ENCODE measurements at regions not wholly inside any gene's neighbourhood (a gene's known extent, or its start where the extent isn't known, plus 50 kb on each side); places are given as distances from the start of the nearest gene placed in this dataset.
"Not testable (repeated sequence)": the region's sequence is repeated elsewhere in the genome, so short reads cannot be mapped to it uniquely, and the experiment has no call there.

GRCh38 chr2:198285216-198285615 is 480.8 kb downstream of the PLCL1 start:
- Histone ChIP-seq H3K27me3 (ENCODE audit: control insufficient read depth in 2 of 2, insufficient read depth in 1 of 2, low read length in 1 of 2) (peaks cover 0 to 8% of the 10 kb centered on the region in 2 donors), H3K27ac (ENCODE audit: low read depth in 1 of 2, low read length in 1 of 2) (no peak overlapping the region), H3K9me3 (ENCODE audit: control insufficient read depth in 2 of 2, insufficient read depth in 1 of 2, low read length in 1 of 2) (no peaks in the 10 kb centered on the region), H3K4me1 (ENCODE audit: control insufficient read depth in 2 of 2, insufficient read depth in 2 of 2, low read length in 2 of 2) (no peaks in the 10 kb centered on the region), H3K4me3 (ENCODE audit: low read length in 2 of 2) (no peak overlapping the region), H3K36me3 (ENCODE audit: control insufficient read depth in 2 of 2, insufficient read depth in 2 of 2, low read length in 1 of 2) (no peaks in the 10 kb centered on the region)
- no peak for DNase-seq (ENCODE audit: low read depth in 6 of 9, low spot score in 9 of 9)
- 88% methylated on average over 5 of the region's 5 CpGs for WGBS

GRCh38 chr2:198283146-198283545 is 478.8 kb downstream of the PLCL1 start:
- 88% methylated on average over 2 of the region's 2 CpGs for WGBS
- Histone ChIP-seq H3K27ac (ENCODE audit: low read depth in 1 of 2, low read length in 1 of 2) (no peak overlapping the region), H3K36me3 (ENCODE audit: control insufficient read depth in 2 of 2, insufficient read depth in 2 of 2, low read length in 1 of 2) (no peaks in the 10 kb centered on the region), H3K9me3 (ENCODE audit: control insufficient read depth in 2 of 2, insufficient read depth in 1 of 2, low read length in 1 of 2) (no peaks in the 10 kb centered on the region), H3K27me3 (ENCODE audit: control insufficient read depth in 2 of 2, insufficient read depth in 1 of 2, low read length in 1 of 2) (peaks cover 0 to 8% of the 10 kb centered on the region in 2 donors), H3K4me1 (ENCODE audit: control insufficient read depth in 2 of 2, insufficient read depth in 2 of 2, low read length in 2 of 2) (no peaks in the 10 kb centered on the region), H3K4me3 (ENCODE audit: low read length in 2 of 2) (no peak overlapping the region)
- no peak for DNase-seq (ENCODE audit: low read depth in 6 of 9, low spot score in 9 of 9)

GRCh38 chr2:198282061-198282460 is 477.7 kb downstream of the PLCL1 start:
- no peak for DNase-seq (ENCODE audit: low read depth in 6 of 9, low spot score in 9 of 9)
- H3K4me1 ChIP-seq (ENCODE audit: control insufficient read depth in 2 of 2, insufficient read depth in 2 of 2, low read length in 2 of 2), result no peaks in the 10 kb centered on the region
- H3K4me3 ChIP-seq (ENCODE audit: low read length in 2 of 2), result no peak overlapping the region
- H3K27ac ChIP-seq (ENCODE audit: low read depth in 1 of 2, low read length in 1 of 2), result no peak overlapping the region
- H3K9me3 ChIP-seq (ENCODE audit: control insufficient read depth in 2 of 2, insufficient read depth in 1 of 2, low read length in 1 of 2), result no peaks in the 10 kb centered on the region
- WGBS, result 89% methylated on average over 3 of the region's 3 CpGs
- peaks cover 0 to 4% of the 10 kb centered on the region in 2 donors for H3K27me3 ChIP-seq (ENCODE audit: control insufficient read depth in 2 of 2, insufficient read depth in 1 of 2, low read length in 1 of 2)
- H3K36me3 ChIP-seq (ENCODE audit: control insufficient read depth in 2 of 2, insufficient read depth in 2 of 2, low read length in 1 of 2), result no peaks in the 10 kb centered on the region

GRCh38 chr2:198280145-198280544 is 475.8 kb downstream of the PLCL1 start:
- Histone ChIP-seq H3K4me1 (ENCODE audit: control insufficient read depth in 2 of 2, insufficient read depth in 2 of 2, low read length in 2 of 2) (no peaks in the 10 kb centered on the region), H3K27ac (ENCODE audit: low read depth in 1 of 2, low read length in 1 of 2) (no peak overlapping the region), H3K4me3 (ENCODE audit: low read length in 2 of 2) (no peak overlapping the region), H3K27me3 (ENCODE audit: control insufficient read depth in 2 of 2, insufficient read depth in 1 of 2, low read length in 1 of 2) (peaks cover 0 to 4% of the 10 kb centered on the region in 2 donors), H3K9me3 (ENCODE audit: control insufficient read depth in 2 of 2, insufficient read depth in 1 of 2, low read length in 1 of 2) (no peaks in the 10 kb centered on the region), H3K36me3 (ENCODE audit: control insufficient read depth in 2 of 2, insufficient read depth in 2 of 2, low read length in 1 of 2) (no peaks in the 10 kb centered on the region)
- no peak for DNase-seq (ENCODE audit: low read depth in 6 of 9, low spot score in 9 of 9)
- 93% methylated on average over 2 of the region's 2 CpGs for WGBS

GRCh38 chr2:198279026-198279425 is 474.6 kb downstream of the PLCL1 start:
- H3K36me3 ChIP-seq (ENCODE audit: control insufficient read depth in 2 of 2, insufficient read depth in 2 of 2, low read length in 1 of 2), result no peaks in the 10 kb centered on the region
- H3K9me3 ChIP-seq (ENCODE audit: control insufficient read depth in 2 of 2, insufficient read depth in 1 of 2, low read length in 1 of 2), result no peaks in the 10 kb centered on the region
- H3K27me3 ChIP-seq (ENCODE audit: control insufficient read depth in 2 of 2, insufficient read depth in 1 of 2, low read length in 1 of 2), result peaks cover 0 to 4% of the 10 kb centered on the region in 2 donors
- H3K27ac ChIP-seq (ENCODE audit: low read depth in 1 of 2, low read length in 1 of 2), result no peak overlapping the region
- no peak overlapping the region for H3K4me3 ChIP-seq (ENCODE audit: low read length in 2 of 2)
- H3K4me1 ChIP-seq (ENCODE audit: control insufficient read depth in 2 of 2, insufficient read depth in 2 of 2, low read length in 2 of 2), result no peaks in the 10 kb centered on the region
- 93% methylated on average over 5 of the region's 5 CpGs for WGBS
- DNase-seq (ENCODE audit: low read depth in 6 of 9, low spot score in 9 of 9), result no peak

- no peak for DNase-seq (ENCODE audit: low read depth in 6 of 9, low spot score in 9 of 9)
- WGBS, result 98% methylated on average over 2 of the region's 2 CpGs
- Histone ChIP-seq H3K27ac (ENCODE audit: low read depth in 1 of 2, low read length in 1 of 2) (no peak overlapping the region), H3K4me1 (ENCODE audit: control insufficient read depth in 2 of 2, insufficient read depth in 2 of 2, low read length in 2 of 2) (no peaks in the 10 kb centered on the region), H3K36me3 (ENCODE audit: control insufficient read depth in 2 of 2, insufficient read depth in 2 of 2, low read length in 1 of 2) (no peaks in the 10 kb centered on the region), H3K9me3 (ENCODE audit: control insufficient read depth in 2 of 2, insufficient read depth in 1 of 2, low read length in 1 of 2) (no peaks in the 10 kb centered on the region), H3K27me3 (ENCODE audit: control insufficient read depth in 2 of 2, insufficient read depth in 1 of 2, low read length in 1 of 2) (peaks cover 0 to 4% of the 10 kb centered on the region in 2 donors), H3K4me3 (ENCODE audit: low read length in 2 of 2) (no peak overlapping the region)
Observed at GRCh38 chr2:198277181-198277580, 472.8 kb downstream of the PLCL1 start.

- 93% methylated on average over 1 of the region's 1 CpG for WGBS
- DNase-seq (ENCODE audit: low read depth in 6 of 9, low spot score in 9 of 9), result no peak
- no peak overlapping the region for H3K27ac ChIP-seq (ENCODE audit: low read depth in 1 of 2, low read length in 1 of 2)
- H3K9me3 ChIP-seq (ENCODE audit: control insufficient read depth in 2 of 2, insufficient read depth in 1 of 2, low read length in 1 of 2), result no peaks in the 10 kb centered on the region
- no peaks in the 10 kb centered on the region for H3K4me1 ChIP-seq (ENCODE audit: control insufficient read depth in 2 of 2, insufficient read depth in 2 of 2, low read length in 2 of 2)
- no peak overlapping the region for H3K4me3 ChIP-seq (ENCODE audit: low read length in 2 of 2)
- H3K27me3 ChIP-seq (ENCODE audit: control insufficient read depth in 2 of 2, insufficient read depth in 1 of 2, low read length in 1 of 2), result peaks cover 0 to 3% of the 10 kb centered on the region in 2 donors
- no peaks in the 10 kb centered on the region for H3K36me3 ChIP-seq (ENCODE audit: control insufficient read depth in 2 of 2, insufficient read depth in 2 of 2, low read length in 1 of 2)
Observed at GRCh38 chr2:198273660-198274059, 469.3 kb downstream of the PLCL1 start.

GRCh38 chr2:198270157-198270556 is 465.8 kb downstream of the PLCL1 start:
- not testable (repeated sequence) for H3K27me3 ChIP-seq (ENCODE audit: control insufficient read depth in 2 of 2, insufficient read depth in 1 of 2, low read length in 1 of 2); H3K4me1 ChIP-seq (ENCODE audit: control insufficient read depth in 2 of 2, insufficient read depth in 2 of 2, low read length in 2 of 2); H3K27ac ChIP-seq (ENCODE audit: low read depth in 1 of 2, low read length in 1 of 2); DNase-seq (ENCODE audit: low read depth in 6 of 9, low spot score in 9 of 9); H3K9me3 ChIP-seq (ENCODE audit: control insufficient read depth in 2 of 2, insufficient read depth in 1 of 2, low read length in 1 of 2); H3K36me3 ChIP-seq (ENCODE audit: control insufficient read depth in 2 of 2, insufficient read depth in 2 of 2, low read length in 1 of 2); H3K4me3 ChIP-seq (ENCODE audit: low read length in 2 of 2)
- WGBS, result 97% methylated on average over 2 of the region's 2 CpGs

- WGBS, result 95% methylated on average over 1 of the region's 1 CpG
- H3K36me3 ChIP-seq (ENCODE audit: control insufficient read depth in 2 of 2, insufficient read depth in 2 of 2, low read length in 1 of 2), result no peaks in the 10 kb centered on the region
- DNase-seq (ENCODE audit: low read depth in 6 of 9, low spot score in 9 of 9), result no peak
- H3K4me3 ChIP-seq (ENCODE audit: low read length in 2 of 2), result no peak overlapping the region
- H3K4me1 ChIP-seq (ENCODE audit: control insufficient read depth in 2 of 2, insufficient read depth in 2 of 2, low read length in 2 of 2), result no peaks in the 10 kb centered on the region
- no peaks in the 10 kb centered on the region for H3K9me3 ChIP-seq (ENCODE audit: control insufficient read depth in 2 of 2, insufficient read depth in 1 of 2, low read length in 1 of 2)
- peaks cover 0 to 3% of the 10 kb centered on the region in 2 donors for H3K27me3 ChIP-seq (ENCODE audit: control insufficient read depth in 2 of 2, insufficient read depth in 1 of 2, low read length in 1 of 2)
- H3K27ac ChIP-seq (ENCODE audit: low read depth in 1 of 2, low read length in 1 of 2), result no peak overlapping the region
Observed at GRCh38 chr2:198268519-198268918, 464.1 kb downstream of the PLCL1 start.

- Histone ChIP-seq H3K27ac (ENCODE audit: low read depth in 1 of 2, low read length in 1 of 2) (no peak overlapping the region), H3K4me3 (ENCODE audit: low read length in 2 of 2) (no peak overlapping the region), H3K36me3 (ENCODE audit: control insufficient read depth in 2 of 2, insufficient read depth in 2 of 2, low read length in 1 of 2) (no peaks in the 10 kb centered on the region), H3K27me3 (ENCODE audit: control insufficient read depth in 2 of 2, insufficient read depth in 1 of 2, low read length in 1 of 2) (no peaks in the 10 kb centered on the region), H3K9me3 (ENCODE audit: control insufficient read depth in 2 of 2, insufficient read depth in 1 of 2, low read length in 1 of 2) (no peaks in the 10 kb centered on the region), H3K4me1 (ENCODE audit: control insufficient read depth in 2 of 2, insufficient read depth in 2 of 2, low read length in 2 of 2) (no peaks in the 10 kb centered on the region)
- no peak for DNase-seq (ENCODE audit: low read depth in 6 of 9, low spot score in 9 of 9)
- 98% methylated on average over 3 of the region's 3 CpGs for WGBS
Observed at GRCh38 chr2:198259496-198259895, 455.1 kb downstream of the PLCL1 start.

All from thymus (tissue), 11 donors.